Urothelium cell line (cell line): ENCODE measurements at regions not wholly inside any gene's neighbourhood (a gene's known extent, or its start where the extent isn't known, plus 50 kb on each side); places are given as distances from the start of the nearest gene placed in this dataset.

Experiments
- DNase-seq: peaks from one replicate; pipeline ENCODE4 v3.0.0; 2011; ENCODE audit warnings: low spot score, mixed read lengths
- FAIRE-seq: peaks from 2 replicates; lab custom pipeline; 2011; peaks lifted over from hg19 to GRCh38; lab: Jason Lieb, UNC

DNA sequence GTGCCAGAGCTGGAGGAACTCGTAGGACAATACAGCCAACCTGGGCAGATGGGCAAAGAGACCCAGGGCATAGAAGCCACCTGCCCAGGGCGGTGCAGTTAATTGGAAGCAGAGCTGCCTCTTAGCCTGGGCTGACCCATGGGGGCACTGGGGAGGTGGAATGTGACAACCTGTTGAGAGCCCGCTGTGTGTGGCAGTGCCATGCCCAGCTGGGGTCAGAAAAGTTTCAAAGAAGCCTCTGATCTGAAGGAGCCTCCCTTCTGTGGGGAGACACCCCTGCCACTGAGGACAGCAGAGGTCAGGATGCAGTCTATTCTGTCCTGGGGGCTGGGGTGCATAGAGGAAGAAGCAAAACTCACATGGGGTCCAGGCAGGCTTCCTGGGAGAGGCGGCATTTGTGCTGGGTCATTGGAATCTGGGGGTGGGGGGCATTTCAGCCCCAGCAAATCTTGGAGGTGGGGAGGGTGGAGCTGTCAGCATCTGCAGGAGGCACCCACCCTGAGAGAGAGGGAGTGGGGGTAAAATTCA is 176.1 kb upstream of the CIBAR2 start:
- no peak for FAIRE-seq
- DNase-seq, result no peak

DNA sequence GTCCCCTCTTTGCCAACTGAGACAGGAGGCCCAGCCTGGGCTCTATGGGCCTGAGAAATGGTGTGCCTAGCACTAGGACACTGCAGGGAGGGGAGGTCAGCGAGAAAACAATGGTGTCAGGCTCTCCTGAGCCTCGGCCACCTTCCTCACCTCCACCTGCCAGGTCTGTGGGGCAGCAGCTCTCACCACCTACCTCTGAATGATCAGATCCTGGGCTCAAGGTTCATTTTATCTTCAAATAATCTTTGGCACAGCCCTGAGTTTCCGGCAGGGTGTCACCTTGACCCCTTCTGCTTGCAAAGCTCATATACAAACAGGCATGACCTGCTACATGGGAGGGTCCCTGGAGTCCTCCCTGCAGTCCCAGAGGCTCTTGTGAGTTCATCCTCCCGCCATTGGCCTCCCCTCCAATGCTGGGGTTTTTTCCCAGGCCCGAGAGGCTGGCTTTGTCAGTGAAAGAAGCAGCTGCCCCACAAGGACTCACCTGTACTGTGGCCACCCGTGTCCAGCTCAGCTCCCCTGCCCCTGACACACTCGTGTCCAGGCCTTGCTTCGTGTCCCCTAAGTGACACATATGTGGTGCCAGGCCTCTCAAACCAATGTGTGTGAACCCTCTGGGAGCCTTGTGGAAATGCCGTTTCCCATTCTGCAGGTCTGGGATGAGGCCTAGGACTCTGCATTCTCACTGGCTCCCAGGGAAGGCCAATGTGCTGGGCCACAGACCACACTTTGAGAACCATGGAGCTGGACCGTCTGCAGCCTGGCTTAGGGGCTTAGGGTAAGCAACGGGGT is 176.8 kb upstream of the CIBAR2 start:
- FAIRE-seq, result no peak
- no peak for DNase-seq

DNA sequence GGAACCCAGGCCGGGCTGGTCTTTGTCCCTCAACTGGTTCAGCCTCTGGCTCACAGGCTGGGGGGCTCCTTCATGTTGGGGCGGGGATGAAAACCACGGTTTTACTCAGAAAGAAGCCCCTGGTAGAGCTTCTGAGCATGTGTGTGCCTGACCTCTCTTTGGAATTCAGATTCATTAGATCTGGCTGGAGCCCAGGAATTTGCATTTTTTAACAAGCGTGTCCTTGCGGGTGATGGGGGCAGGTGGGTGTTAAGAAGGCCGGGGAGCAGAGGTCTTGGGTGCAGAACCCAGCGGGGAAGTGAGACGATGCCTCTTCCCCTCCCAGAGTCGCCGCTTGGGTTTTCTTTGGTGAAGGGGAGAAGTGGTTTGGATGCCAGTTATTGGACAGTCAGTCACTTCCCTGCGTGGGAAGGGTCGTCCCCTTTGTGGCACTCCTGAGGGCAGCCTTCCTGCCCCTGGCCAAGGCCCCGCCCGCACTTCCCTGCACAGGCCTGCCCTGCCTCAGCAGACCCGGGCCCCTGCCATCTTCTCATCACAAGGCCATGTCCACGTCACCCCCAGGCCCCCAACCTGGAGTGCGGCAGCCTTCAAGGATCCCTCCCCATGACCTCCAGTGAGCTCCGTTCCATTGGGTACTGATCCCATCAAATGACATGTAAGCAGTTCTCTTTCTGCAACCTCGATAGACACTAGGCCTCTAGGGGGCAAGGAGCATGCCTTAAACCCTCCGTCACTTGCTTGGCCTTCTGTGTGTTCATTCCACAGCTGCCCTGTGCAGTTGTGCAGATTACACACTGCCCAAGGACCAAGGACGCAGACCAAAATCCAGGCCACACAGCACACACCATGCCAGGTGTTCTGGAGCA is 177.7 kb upstream of the CIBAR2 start:
- DNase-seq, result no peak
- no peak for FAIRE-seq

DNA sequence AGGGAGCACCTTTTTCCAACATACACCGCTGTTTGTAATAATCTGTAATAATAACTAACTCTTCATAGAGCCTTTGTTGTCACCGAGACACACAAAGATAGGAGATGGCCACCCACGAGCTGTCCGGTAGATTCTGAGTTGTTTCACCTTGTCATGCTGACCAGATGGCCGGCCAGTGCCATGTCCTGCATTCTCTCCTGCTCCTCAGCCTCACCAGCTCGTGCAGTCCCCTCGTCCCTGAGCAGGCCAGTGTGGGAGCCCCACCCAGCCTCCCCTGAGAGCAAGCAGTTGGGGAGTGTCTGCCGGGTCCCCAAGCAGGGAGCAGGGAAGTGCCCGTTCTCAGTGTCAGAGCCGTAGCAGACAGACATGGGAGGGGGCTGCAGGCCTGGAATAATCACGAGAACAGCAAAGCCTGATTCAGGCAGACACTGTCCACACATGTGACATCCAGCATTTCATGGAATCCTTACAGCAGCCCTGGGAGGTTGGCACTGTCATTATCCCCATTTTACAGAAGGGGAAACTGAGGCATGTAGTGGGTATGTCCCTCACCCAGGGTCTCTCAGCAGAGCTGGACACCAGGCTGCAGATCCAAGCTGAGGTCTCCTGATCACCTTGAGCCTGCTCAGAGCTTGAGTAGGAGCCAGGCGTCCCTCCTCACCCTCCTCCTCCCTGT is 178.5 kb upstream of the CIBAR2 start:
- FAIRE-seq, result no peak

DNA sequence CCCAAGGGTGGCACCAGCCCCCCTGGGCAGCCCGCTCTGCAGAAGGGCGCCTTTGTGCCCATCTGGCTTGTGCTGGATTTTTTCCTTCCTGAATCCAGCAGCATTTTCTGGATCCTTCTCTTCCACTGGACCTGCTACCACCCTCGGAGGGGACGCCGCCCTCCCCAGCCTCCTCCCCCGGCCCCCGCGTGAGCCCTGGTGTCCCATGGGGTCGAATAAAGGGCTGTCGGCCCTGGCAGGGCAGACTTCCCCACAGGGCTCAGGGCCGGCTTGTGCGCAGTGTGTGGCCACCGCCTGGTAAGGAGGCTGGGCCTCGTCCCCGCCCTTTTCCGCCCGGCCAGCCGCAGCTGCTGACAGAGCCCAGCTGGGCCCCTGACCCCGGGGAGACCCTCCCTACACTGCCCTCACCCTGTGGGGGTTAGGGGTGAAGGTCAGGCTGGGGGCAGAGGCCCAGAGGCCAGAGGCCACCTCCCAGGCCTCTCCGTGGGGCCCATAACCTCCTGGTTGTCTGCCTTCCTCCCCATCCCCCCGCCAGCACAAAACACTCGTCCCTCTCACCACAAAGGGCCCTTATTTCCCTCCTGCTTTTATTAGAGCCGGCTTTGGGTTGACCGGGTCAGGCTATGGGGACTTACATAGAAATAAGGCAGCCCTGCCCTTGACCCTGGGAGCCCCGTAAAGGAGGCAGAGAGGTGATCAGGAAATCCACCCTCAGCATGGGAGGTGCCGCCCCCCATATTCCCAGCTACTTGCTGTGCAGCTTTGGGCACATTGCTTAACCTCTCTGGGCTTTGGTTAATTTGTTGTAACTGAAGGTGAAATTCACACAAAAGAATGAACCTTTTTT is 179.3 kb upstream of the CIBAR2 start:
- no peak for DNase-seq
- no peak for FAIRE-seq

More for the DNA sequence above, 178.5 kb upstream of the CIBAR2 start:
- DNase-seq, result no peak

DNA sequence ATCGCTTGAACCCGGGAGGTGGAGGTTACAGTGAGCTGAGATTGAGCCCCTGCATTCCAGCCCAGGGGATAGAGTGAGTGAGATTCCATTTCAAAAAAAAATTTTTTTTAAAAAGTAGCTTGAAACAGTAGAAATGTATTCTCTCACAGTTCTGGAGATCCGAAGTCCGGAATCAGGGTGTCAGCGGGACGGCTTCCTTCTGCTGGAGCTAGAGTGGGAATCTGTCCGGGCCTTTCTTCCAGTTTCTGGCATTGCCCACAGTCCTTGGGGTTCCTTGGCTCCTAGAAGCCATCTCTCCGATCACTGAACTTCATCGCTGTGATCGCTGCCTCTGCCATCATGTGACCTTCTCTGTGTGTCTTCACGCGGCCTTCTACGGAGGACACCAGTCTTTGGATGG is 181.2 kb upstream of the CIBAR2 start:
- no peak for FAIRE-seq
- DNase-seq, result no peak

DNA sequence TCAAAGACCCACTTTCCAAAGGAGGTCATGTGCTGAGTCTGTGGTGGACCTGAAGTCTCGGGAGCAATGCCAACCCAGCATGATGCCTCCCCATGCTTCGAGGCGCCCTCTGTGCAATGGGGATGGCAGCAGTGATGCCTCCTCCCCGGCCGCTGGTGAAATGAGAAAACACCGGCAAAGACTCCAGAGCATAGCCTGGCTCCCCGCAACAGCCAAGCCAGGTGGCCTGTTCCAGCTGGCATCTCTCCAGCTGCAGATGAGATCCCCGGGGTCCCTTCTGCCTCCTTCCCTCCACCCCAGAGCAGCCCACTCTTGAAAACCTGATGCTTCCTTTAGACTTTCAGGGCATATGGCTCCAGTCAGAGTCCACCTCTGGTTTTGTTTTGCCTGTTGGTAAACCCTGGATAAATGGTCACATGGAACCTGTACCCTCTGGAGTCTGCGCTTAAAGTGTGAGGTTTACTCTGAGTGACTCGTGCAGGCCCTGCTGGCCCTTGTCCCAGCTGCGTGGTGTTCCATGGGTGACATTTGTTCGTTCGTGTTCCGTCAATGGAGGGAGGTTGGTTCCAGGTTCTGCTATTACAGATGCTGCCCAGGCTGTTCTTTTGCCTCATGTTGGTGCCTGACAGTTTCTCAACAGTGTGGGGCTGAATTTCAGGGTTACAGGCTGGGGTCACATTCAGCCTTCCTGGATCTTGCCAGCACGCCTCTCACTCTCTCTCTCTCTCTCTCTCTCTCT is 181.8 kb upstream of the CIBAR2 start:
- FAIRE-seq (no peak), DNase-seq (no peak)

DNA sequence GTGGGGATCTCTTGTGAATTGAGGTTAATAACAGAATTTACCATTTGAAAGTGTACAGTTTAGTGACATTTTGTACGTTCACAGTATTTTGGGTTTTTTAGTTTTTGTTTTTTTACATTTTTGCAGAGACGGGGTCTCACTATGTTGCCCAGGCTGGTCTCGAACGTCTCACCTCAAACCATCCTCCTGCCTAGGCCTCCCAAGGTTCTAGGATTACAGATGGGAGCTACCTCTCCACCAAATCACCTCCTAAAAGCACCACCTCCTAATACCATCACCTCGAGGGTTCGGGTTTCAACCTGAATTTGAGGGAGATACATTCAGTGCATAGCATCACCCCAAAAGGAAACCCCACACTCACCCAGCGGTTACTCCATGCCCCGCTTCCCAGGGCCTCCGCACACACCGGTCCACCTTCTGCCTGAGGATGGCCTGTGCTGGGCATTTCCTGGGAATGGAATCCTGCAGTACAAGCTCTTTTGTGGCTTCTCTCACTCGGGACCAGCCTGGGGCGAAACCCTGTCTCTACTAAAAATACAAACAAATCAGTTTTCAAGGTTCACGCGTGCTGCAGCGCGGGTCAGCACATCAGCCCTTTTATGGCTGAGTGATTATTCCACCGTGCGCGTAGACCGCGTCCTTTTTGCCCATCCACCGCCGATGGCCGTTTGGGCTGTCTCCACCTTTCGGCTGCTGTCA is 182.7 kb upstream of the CIBAR2 start:
- FAIRE-seq, result no peak

DNA sequence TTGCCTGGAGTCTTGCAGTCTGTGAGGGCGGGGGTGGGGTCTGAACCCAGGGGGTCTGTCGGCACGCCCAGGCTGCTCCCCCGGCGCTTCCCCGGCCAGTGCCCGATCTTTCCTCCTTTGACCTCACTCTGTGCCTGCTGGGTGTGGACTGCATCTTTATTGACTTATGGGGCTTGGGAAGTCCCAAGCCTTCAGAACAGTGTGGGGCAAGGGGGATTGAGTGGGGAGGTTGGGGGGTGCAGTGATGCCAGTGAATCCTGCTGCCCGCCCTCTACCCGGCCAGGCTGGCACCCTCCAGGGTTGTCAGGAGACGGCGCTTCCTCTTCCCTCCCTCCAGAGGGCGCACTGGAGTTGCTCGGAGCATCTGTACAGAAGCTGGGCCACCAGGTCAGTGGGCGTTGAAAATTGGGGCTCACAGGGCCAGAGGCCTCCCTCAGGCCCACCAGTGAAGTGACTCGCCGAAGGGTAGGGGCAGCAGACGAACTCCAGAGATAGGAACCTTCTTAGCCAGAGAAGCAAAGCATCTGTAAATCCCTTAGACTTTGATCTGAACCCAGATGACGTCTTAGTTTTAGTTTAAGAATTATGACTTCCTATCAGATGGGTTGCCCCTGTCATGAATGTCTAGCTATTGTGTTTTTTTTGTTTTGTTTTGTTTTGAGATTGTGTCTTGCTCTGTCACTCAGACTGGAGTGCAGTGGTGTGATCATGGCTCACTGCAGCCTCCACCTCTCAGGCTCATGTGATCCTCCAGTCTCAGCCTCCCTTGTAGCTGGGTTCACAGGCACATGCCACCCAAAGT is 184.8 kb upstream of the CIBAR2 start:
- FAIRE-seq (no peak), DNase-seq (peak; percentile 66)

More for the DNA sequence above, 182.7 kb upstream of the CIBAR2 start:
- no peak for DNase-seq

DNA sequence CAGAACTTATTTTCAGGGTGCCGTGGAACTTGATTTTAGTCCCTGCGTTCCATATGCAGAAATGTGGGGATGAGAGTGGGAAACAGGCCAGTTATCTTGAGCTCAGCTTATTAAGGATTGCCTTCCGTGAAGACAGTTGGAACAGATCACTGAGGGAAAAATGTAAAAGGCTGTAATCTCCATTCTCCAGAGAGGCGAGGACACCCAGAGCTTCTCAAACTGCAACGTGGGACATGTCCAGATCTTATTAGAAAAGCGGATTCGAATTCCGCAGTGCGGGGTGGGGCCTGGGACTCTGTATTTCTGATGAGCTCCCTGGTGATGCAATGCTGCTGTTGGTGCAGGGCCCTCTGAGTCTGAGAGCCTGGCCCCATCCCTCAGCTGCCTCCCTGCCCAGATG is 185.6 kb upstream of the CIBAR2 start:
- FAIRE-seq (no peak), DNase-seq (no peak)

DNA sequence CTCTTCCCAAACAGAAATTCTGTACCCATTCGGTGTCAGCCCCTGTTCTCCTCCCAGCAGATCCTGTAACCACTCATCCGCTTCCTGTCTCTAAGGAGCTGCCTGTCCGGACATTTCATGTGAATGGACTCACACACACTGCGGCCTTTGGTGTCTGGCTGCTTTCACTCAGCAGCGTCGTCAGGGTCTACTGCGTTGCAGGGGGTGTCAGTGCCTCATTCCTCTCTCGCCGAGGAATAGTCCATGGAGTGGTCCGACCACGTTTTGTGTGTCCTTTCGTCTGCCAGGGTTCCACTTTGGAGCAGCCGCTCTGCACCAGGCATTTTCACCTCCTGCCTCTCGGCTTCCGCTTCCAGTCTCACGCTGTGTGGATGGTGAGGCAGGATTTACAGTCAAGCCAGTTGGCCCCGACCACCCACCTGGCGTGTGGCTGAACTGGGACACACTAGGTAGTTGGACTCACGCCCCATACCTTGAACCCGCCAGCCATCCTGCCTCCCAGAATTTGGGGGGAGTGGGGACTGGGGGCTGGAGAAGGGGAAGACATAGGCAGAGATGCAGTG is 188.2 kb upstream of the CIBAR2 start:
- DNase-seq, result no peak

DNA sequence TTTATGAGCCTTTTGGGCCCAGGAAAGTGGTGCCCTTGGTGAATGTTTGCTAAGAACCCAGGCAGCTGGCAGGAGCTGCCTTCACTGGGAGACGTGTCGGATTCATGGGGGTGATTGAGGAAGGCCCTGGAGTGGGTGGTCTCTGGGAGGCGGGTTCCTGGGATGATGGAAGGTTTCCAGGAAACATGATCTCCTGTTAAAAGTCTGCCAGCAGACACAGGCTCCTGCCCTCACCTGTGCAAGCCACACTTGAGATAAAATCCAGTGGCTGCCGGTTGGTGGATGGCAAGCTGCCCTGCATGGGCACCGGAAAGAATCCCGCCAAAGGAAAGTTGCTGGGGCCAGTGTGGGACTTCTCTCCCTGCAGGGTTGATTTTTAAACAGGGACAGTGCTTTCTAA is 189.0 kb upstream of the CIBAR2 start:
- DNase-seq (no peak), FAIRE-seq (no peak)

More for the DNA sequence above, 188.2 kb upstream of the CIBAR2 start:
- no peak for FAIRE-seq

DNA sequence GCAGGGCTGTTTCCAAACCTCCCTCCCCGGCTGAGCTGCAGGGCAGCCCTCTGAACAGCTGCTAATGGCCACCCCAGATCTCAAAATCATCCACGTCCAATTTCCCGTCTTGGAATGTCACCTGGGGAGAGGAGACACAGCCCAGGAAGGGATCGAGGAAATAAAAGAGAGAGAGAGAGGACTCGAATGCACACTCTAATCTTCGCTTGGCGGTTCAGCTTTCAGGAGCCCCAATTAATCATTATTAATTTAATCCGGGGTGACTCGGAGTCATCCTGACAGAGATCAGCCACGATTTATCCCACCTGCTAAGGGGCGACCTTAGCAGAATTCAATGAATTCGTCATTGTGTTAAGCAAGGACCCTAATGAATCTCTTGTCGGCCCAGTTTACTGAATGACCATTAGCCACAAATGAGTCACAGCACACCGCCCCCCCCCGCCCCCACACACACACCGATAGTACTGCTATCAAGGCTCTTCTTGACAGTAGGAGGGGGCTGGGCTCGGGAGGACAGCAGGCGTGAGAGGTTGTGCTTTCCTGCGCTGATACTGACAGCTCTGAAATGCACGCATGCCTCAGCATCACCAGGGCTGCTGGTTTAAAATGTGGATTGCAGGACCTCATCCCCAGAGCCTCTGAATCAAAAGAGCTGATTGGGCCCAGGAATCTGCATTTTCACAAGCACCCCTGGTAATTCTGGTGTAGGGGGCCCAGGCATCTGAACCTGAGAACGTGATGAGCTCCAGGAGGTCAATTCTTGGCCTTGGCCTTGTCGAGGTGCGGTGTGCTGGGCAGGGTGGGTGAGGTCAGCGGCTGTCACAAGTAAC is 190.0 kb upstream of the CIBAR2 start:
- DNase-seq (peak; percentile 42), FAIRE-seq (no peak)

DNA sequence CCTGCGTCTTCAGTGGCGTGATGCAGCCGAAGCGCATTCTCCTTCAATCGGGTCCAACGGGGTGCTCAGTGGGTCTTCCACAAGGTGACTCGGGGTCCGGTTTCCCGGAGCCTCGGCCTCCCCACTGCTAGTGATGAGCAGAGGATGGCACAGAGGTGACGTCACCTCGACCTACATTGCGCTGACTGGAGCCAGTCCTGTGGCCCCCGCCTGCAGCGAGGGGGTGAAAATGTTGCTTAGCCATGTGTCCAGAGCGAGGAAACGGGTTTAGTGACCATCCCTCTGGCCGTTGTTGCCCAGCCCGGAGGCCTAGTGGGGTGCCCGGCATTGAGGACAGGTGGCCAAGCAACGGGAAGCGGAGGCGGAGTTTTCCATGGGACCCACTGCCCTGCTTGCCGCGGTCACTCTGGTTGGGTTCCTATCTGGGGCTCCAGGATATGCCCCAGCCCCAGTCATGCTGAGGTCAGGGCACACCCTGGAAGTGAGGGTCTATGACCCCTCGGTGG is 190.6 kb upstream of the CIBAR2 start:
- peak; percentile 25 for DNase-seq
- FAIRE-seq, result no peak

DNA sequence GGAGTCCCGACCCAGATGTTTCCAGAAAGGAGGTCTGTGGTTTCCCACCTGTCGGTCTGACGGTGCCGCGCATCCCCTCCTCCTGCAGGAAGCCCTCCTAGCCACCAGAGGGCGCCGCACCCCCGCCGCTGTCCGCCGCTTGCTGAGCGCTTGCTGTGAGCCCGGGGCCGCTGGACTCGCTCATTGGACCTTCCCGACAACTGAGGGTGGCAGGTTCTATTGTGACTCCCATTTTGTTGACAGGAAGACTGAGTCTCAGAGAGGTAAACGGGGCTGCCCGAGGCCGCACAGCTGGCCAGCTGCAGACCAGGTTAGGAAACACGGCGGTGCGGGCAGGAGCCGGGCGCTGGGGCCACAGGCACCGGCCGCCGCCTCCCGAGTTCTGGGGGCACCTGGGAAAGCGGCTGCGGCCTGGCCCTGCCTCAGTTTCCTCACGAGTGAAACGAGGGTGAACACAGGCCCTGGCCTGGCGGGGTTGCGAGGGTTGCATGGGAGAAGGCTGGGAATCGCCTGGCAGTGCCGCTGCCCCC is 191.1 kb upstream of the CIBAR2 start:
- FAIRE-seq (no peak), DNase-seq (peak; percentile 83)

DNA sequence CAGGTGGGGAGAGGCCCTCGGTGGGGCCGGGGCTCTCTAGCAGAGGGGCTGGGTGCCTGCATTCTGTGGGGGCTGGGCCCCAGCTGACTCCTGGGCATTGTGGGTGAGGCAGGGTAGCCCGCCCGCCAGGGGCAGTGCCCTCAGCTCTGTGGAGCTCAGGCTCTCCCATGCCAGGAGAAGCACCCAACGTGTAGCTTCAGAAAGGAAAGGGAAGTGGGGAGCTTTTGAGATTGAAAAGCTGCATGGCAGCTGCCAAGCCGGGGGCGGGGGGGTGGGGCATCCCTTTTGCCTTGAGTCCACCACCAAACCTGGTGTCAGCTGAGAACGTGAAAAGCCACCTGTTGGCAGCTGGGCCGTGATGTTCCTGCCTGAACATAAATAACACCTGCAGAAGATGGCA is 192.1 kb upstream of the CIBAR2 start:
- FAIRE-seq, result no peak
- no peak for DNase-seq
